Cardiac fibroblast (primary cell): ENCODE measurements at regions not wholly inside any gene's neighbourhood (a gene's known extent, or its start where the extent isn't known, plus 50 kb on each side); places are given as distances from the start of the nearest gene placed in this dataset.
"Not testable (repeated sequence)": the region's sequence is repeated elsewhere in the genome, so short reads cannot be mapped to it uniquely, and the experiment has no call there.

ENCODE experiments used
- DNase-seq, 2 donors: peaks; one replicate each; pipeline versions ENCODE4 v3.0.0 to v3.0.0-alpha.2; 2010; ENCODE audit warnings: low read depth in 2 of 2
- H3K4me3 ChIP-seq, 2 donors: replicated peaks in 1 of 2; 1 replicate in 1 of 2; 2 replicates in 1 of 2; pipeline ENCODE4 v1.5.1; 2011; ENCODE audit warnings: low read depth in 2 of 2, low read length in 2 of 2, mild to moderate bottlenecking in 2 of 2, moderate library complexity in 1 of 2
- CTCF ChIP-seq: IDR thresholded peaks from one replicate; pipeline ENCODE4 v1.5.1; 2011; ENCODE audit warnings: low read depth, mild to moderate bottlenecking, low read length, inconsistent platforms

- H3K4me3 ChIP-seq, DNase-seq: not testable (repeated sequence)
Observed at GRCh38 chr16:18162293-18162692, 174.2 kb downstream of the NPIPA8 start.

GRCh38 chr16:18161224-18161623 lies 175.3 kb downstream of the NPIPA8 start:
- DNase-seq, H3K4me3 ChIP-seq: not testable (repeated sequence)

GRCh38 chr16:18159185-18159584 lies 177.4 kb downstream of the NPIPA8 start:
- H3K4me3 ChIP-seq, DNase-seq: not testable (repeated sequence)

GRCh38 chr16:18157854-18158253 lies 178.7 kb downstream of the NPIPA8 start:
- not testable (repeated sequence) for DNase-seq, H3K4me3 ChIP-seq

GRCh38 chr16:18152832-18153231 lies 183.7 kb downstream of the NPIPA8 start:
- not testable (repeated sequence) for DNase-seq, H3K4me3 ChIP-seq

GRCh38 chr16:18148132-18148531 lies 188.4 kb downstream of the NPIPA8 start:
- H3K4me3 ChIP-seq, DNase-seq: not testable (repeated sequence)

- not testable (repeated sequence) for DNase-seq, H3K4me3 ChIP-seq
Observed at GRCh38 chr16:18146601-18147142, 189.9 kb downstream of the NPIPA8 start.

GRCh38 chr16:18142066-18142465 lies 194.5 kb downstream of the NPIPA8 start:
- DNase-seq, H3K4me3 ChIP-seq: not testable (repeated sequence)

GRCh38 chr16:18136288-18136687 lies 200.2 kb downstream of the NPIPA8 start:
- H3K4me3 ChIP-seq, DNase-seq: not testable (repeated sequence)

- not testable (repeated sequence) for DNase-seq, H3K4me3 ChIP-seq
Observed at GRCh38 chr16:18135024-18135423, 201.5 kb downstream of the NPIPA8 start.

- TF ChIP-seq CTCF = peak; percentile 52
- not testable (repeated sequence) for DNase-seq, H3K4me3 ChIP-seq
Observed at GRCh38 chr16:18131587-18131986, 204.9 kb downstream of the NPIPA8 start.

- H3K4me3 ChIP-seq = not testable (repeated sequence)
- peak in 1 of 2 donors; percentile 9 for DNase-seq
Observed at GRCh38 chr16:18130478-18131120, 205.9 kb downstream of the NPIPA8 start.

GRCh38 chr16:18127033-18127432 lies 209.5 kb downstream of the NPIPA8 start:
- H3K4me3 ChIP-seq, DNase-seq: not testable (repeated sequence)

- not testable (repeated sequence) for DNase-seq, H3K4me3 ChIP-seq
Observed at GRCh38 chr16:18119092-18119491, 217.4 kb downstream of the NPIPA8 start.

GRCh38 chr16:18118684-18119083 lies 217.9 kb downstream of the NPIPA8 start:
- not testable (repeated sequence) for H3K4me3 ChIP-seq, DNase-seq

- not testable (repeated sequence) for H3K4me3 ChIP-seq, DNase-seq
Observed at GRCh38 chr16:18118071-18118470, 218.5 kb downstream of the NPIPA8 start.

- DNase-seq, H3K4me3 ChIP-seq: not testable (repeated sequence)
Observed at GRCh38 chr16:18104412-18104811, 232.1 kb downstream of the NPIPA8 start.

- DNase-seq, H3K4me3 ChIP-seq: not testable (repeated sequence)
Observed at GRCh38 chr16:18101077-18101476, 235.5 kb downstream of the NPIPA8 start.
